ENCODE measurements at regions not wholly inside any gene's neighbourhood (a gene's known extent, or its start where the extent isn't known, plus 50 kb on each side); places are given as distances from the start of the nearest gene placed in this dataset.
"Not testable (repeated sequence)": the region's sequence is repeated elsewhere in the genome, so short reads cannot be mapped to it uniquely, and the experiment has no call there.

GRCh38 chr6:169974663-169975062 is 223.2 kb downstream of the ERMARD start:
- WGBS = 93% methylated on average over 7 of the region's 8 CpGs
- Histone ChIP-seq H3K9me3 (no peaks in the 10 kb centered on the region), H3K4me3 (no peak overlapping the region), H3K27ac (replicated peaks in 1 of 4) (no peak overlapping the region), H3K27me3 (peaks cover 0 to 28% (median 0%) of the 10 kb centered on the region in 4 donors), H3K4me1 (peaks cover 0 to 3% (median 0%) of the 10 kb centered on the region in 4 donors), H3K36me3 (no peaks in the 10 kb centered on the region)
- no peak for DNase-seq (ENCODE audit: extremely low spot score)
- no peak for TF ChIP-seq POLR2AphosphoS5 (IDR thresholded peaks at IDR 0.05)
- TF ChIP-seq EP300 (IDR thresholded peaks at IDR 0.05) = no peak
- no peak for TF ChIP-seq CTCF (IDR thresholded peaks at IDR 0.05)
- TF ChIP-seq POLR2A (IDR thresholded peaks at IDR 0.05; ENCODE audit: low read depth) = no peak
- intact Hi-C loops (cut with DNase I) = no loop called here

DNA sequence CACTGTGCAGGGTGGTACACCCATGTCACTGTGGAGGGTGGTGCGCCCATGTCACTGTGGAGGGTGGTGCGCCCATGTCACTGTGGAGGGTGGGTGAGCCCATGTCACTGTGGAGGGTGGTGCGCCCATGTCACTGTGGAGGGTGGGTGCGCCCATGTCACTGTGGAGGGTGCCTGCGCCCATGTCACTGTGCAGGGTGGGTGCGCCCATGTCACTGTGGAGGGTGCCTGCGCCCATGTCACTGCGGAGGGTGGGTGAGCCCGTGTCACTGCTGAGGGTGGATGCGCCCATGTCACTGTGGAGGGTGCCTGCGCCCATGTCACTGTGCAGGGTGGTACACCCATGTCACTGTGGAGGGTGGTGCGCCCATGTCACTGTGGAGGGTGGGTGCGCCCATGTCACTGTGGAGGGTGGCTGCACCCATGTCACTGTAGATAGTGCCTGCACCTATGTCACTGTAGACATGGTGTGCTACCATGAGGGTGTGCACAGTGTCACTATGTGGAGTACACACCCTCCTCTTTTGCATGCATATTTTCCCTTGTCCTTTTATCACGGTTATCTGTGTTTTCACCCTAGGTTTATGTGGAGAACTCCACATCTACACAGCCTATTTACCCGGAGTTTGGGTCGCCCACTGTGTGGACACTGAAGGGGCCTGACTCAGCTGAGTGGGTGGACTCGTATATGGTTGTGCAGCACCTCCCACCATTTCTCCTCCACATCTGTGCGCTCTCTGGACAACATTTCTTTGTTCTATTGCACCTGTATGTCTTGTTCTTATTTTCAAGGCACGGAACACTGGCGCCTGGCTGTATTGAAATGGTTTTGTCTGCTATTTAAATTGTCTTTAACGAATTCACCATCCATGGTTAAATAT is 222.4 kb downstream of the ERMARD start:
- H3K9me3 ChIP-seq; H3K4me1 ChIP-seq; H3K4me3 ChIP-seq; intact Hi-C loops (cut with DNase I); H3K36me3 ChIP-seq; DNase-seq (ENCODE audit: extremely low spot score); H3K27ac ChIP-seq (replicated peaks in 1 of 4): not testable (repeated sequence)
- H3K27me3 ChIP-seq = peaks cover 0 to 24% (median 0%) of the 10 kb centered on the region in 4 donors
- WGBS = 92% methylated on average over 19 of the region's 21 CpGs

- Histone ChIP-seq H3K9me3 (no peaks in the 10 kb centered on the region), H3K27me3 (peaks cover 0 to 15% (median 0%) of the 10 kb centered on the region in 4 donors), H3K36me3 (no peaks in the 10 kb centered on the region), H3K27ac (replicated peaks in 1 of 4) (no peak overlapping the region), H3K4me1 (peaks cover 0 to 3% (median 0%) of the 10 kb centered on the region in 4 donors), H3K4me3 (no peak overlapping the region)
- 70% methylated on average over 1 of the region's 2 CpGs for WGBS
- DNase-seq (ENCODE audit: extremely low spot score) = no peak
- no peak for TF ChIP-seq POLR2AphosphoS5 (IDR thresholded peaks at IDR 0.05)
- no peak for TF ChIP-seq CTCF (IDR thresholded peaks at IDR 0.05)
- no peak for TF ChIP-seq POLR2A (IDR thresholded peaks at IDR 0.05; ENCODE audit: low read depth)
- no peak for TF ChIP-seq EP300 (IDR thresholded peaks at IDR 0.05)
- intact Hi-C loops (cut with DNase I) = no loop called here
Observed at GRCh38 chr6:169972736-169973135, 221.3 kb downstream of the ERMARD start.

GRCh38 chr6:169972101-169972651 is 220.8 kb downstream of the ERMARD start:
- 89% methylated on average over 15 of the region's 15 CpGs for WGBS
- Histone ChIP-seq H3K27me3 (peaks cover 0 to 9% (median 0%) of the 10 kb centered on the region in 4 donors), H3K27ac (replicated peaks in 1 of 4) (no peak overlapping the region), H3K36me3 (no peaks in the 10 kb centered on the region), H3K9me3 (no peaks in the 10 kb centered on the region), H3K4me3 (no peak overlapping the region), H3K4me1 (peaks cover 0 to 3% (median 0%) of the 10 kb centered on the region in 4 donors)
- TF ChIP-seq EP300 (IDR thresholded peaks at IDR 0.05) (no peak), CTCF (IDR thresholded peaks at IDR 0.05) (no peak), POLR2AphosphoS5 (IDR thresholded peaks at IDR 0.05) (no peak), POLR2A (IDR thresholded peaks at IDR 0.05; ENCODE audit: low read depth) (no peak)
- no peak for DNase-seq (ENCODE audit: extremely low spot score)
- intact Hi-C loops (cut with DNase I) = no loop called here

DNA sequence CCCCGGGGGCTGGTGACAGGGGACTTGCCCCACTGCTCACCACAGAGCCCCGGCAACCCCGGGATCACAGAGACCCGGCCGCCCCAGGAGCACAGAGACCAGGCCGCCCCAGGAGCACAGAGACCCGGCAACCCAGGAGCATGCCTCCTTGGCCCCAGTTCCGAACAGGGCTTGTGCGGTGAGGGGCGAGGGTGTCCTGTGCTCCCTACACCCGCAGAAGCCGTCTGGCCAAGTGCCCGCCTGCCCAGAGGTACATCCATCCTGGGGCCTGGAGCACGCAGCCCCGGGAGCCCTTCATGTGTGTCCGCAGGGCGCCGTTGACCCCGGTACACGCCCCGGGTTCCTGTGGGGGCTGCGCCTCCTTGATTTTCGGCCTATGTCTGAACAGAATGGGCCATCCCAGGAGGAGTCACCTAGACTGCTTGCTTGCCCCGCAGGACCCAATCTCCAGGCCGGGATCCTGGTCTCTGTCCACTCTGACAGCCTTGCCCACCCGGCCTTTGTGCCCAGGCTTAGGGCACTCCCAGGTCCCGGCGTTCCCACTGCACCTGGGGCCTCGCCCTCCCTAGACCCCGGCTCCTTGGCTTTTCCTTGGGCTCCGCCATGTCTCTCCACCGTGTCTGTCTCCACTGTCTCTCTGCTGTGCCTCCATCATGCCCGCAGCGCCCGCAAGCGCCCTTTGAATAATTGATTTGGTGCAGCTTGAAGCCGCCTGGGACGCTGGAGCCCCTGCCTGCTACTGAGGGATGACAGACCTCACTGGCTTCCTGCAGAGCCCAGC is 219.8 kb downstream of the ERMARD start:
- WGBS = 98% methylated on average over 18 of the region's 38 CpGs
- no peaks in the 10 kb centered on the region for H3K36me3 ChIP-seq
- intact Hi-C loops (cut with DNase I) = no loop called here
- H3K9me3 ChIP-seq = no peaks in the 10 kb centered on the region
- peaks cover 0 to 2% (median 0%) of the 10 kb centered on the region in 4 donors for H3K27me3 ChIP-seq
- TF ChIP-seq CTCF (IDR thresholded peaks at IDR 0.05) (no peak), POLR2AphosphoS5 (IDR thresholded peaks at IDR 0.05) (no peak), EP300 (IDR thresholded peaks at IDR 0.05) (no peak), POLR2A (IDR thresholded peaks at IDR 0.05; ENCODE audit: low read depth) (no peak)
- peaks cover 0 to 2% (median 0%) of the 10 kb centered on the region in 4 donors for H3K4me1 ChIP-seq
- DNase-seq (ENCODE audit: extremely low spot score) = no peak
- H3K4me3 ChIP-seq = no peak overlapping the region
- no peak overlapping the region for H3K27ac ChIP-seq (replicated peaks in 1 of 4)

Data from esophagus muscularis mucosa (tissue), 4 donors.